HG03139 (cell line): ENCODE measurements at regions not wholly inside any gene's neighbourhood (a gene's known extent, or its start where the extent isn't known, plus 50 kb on each side); places are given as distances from the start of the nearest gene placed in this dataset.
"Not testable (repeated sequence)": the region's sequence is repeated elsewhere in the genome, so short reads cannot be mapped to it uniquely, and the experiment has no call there.

Experiments
- ATAC-seq: cut with Tn5 transposase; IDR thresholded peaks from one replicate; pipeline ENCODE4 v1.9.1; 2021; ENCODE audit not compliant: unreplicated experiment

DNA sequence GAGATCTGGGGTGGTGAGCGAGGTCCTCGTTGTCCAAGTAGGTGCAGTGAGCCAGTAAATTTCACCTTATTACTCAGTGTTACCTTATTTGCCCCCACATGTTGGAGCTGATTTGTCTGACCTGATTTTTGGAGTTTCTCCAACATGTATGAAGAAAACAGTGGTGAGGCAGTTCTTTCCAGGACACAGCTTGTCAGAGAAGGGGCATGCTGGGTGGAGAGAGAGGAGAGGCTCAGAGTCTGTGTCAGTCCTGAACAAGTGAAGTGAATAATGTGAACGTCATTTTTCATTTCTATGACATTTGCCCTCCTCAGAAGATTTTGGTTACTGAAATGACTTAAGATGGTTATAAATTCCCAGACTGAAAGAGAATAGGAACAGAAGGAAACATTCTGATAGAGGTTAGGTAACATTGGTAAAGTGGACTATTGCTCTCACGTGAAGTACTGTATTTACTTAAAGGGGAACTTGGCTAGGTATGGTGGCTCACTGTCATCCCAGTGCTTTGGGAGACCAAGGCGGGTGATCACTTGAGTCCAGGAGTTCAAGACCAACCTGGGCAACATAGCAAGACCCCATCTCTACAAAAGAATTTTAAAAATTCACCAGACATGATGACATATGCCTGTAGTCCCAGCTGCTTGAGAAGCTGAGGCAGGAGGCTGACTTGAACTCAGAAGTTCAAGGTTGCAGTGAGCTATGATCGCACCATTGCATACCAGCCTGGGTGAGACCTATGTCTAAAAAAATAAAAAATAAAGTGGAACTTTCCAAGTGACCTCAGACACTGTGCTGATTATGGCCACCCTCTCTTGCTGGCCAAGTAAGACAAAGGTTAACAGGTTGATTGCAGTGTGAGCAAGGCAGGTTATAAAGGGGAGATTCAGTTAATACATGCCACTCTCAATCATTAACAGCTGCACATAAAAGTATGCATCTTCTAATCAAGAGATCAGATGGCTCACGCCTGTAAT lies 184.3 kb downstream of the EDN1 start:
- no peak for ATAC-seq

DNA sequence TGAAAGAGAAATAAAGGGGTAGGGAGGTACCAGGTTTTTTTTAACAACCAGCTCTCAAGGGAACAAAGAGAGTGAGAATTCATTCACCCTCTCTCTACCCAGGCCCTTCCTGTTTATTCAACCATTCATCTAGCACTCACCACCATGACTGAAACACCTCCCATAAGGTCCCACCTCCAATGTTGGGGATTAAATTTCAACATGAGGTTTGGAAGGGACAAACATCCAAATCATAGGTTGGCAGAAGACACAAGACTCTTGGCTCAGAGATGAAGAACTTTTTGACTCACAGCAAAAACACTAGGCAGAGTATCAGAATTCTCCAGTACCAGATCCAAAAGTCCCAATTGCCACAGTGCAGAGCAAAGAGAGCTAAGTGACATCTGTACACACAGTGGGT lies 186.3 kb downstream of the EDN1 start:
- no peak for ATAC-seq

DNA sequence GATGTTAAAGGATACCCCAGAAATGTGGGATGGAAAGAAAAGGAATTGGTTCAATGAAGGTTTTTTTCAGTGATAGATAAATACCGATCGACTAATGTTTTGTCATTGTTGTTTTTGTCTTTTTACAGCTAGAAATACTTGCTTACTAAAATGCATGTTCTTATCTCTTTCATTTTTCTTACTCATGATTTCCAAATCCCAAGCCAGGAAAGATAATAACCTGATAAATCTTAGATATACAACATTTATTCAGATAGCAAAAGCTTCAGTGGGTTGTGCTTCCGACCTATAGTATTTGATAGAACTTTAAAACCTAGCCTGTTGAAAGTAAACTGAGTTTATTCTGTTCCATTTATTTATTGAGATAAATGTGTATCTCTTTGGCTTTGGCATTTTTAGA lies 187.5 kb downstream of the EDN1 start:
- no peak for ATAC-seq

DNA sequence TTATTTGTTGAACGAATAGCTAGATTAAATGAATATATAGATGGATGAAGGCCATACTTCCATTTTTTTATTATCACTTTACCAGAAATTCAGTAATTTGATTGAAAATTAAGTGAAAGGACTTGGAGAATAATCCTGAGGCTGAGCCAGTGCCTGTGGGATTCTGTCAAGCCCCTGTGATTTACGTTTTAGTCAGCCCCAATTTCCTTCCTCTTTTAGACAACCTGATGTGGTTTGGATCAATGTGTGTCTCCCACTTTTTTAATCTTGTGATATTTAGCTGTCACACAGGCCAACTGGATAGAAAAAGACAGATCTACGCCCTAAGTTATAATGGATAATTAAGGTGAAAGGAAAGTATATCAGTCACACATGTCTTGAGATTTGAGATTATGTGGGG lies 188.8 kb downstream of the EDN1 start:
- ATAC-seq = no peak

DNA sequence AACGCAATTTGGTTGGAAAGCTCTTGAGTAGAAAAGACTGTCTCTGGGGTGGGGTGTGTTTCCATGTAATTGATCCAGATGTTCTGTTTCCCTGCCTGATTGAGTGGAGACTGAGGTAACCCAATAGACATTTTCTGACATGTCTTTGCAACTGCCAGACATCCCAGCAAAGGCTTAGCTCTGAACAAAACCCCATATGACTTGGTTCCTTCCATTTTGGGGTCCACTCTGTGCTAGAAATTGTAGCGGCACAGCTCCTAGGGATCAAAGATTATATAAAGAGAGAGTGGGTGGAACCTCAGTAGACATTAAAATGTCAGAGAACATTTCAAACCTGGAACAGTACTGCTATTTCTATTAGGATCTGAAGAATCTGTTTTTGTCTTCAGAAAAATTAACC lies 189.3 kb downstream of the EDN1 start:
- no peak for ATAC-seq

DNA sequence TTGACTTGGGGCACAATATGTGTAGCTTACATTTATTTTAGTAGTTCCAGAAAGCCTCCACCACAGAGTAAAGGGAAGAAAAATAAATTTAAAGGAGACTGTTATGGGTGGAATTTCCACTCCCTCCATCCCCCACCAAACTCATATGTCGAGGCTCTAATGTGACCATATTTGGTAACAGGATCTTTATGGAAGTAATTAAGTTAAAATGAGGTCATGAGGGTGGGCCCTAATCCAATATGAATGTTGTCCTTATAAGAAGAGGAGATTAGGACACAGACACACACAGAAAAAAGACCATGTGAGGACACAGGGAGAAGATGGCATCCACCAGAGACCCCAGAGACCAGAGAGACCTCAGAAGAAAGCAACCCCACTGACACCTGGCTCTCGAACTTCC lies 189.7 kb downstream of the EDN1 start:
- no peak for ATAC-seq

DNA sequence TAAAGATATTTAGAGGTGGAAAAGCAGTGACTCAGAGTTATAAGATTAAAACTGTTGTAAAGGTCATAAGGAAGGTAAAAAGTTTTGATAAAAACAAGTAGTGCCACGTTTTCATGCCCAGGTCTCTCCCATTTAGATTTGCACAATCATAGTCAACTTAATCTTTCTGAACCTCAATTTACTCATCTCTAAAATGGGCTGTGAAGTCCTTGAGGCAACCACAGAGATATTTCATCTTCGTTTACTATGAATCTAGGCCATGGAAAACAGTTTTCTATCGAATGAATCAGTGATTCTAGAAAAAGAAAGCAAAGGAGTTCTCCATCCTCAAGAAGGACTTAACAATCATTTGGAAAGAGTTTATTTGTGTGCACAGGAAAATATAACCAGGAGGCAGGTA lies 190.2 kb downstream of the EDN1 start:
- ATAC-seq = no peak

DNA sequence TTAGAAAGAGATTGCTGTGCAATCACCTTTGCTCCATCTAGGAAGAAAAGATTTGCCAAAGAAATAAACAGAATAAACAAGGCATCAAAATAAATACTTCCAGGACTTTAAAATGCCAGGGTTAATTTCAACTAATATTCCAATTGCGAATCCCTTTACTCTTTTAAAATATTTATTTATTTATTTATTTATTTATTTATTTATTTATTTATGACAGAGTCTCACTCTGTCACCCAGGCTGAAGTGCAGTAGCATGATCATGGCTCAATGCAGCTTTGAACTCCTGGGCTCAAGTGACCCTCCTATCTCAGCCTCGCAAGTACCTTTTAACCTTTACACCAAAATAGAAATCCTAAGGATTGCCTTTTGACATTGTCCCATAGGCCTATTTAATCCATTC lies 191.1 kb downstream of the EDN1 start:
- no peak for ATAC-seq

DNA sequence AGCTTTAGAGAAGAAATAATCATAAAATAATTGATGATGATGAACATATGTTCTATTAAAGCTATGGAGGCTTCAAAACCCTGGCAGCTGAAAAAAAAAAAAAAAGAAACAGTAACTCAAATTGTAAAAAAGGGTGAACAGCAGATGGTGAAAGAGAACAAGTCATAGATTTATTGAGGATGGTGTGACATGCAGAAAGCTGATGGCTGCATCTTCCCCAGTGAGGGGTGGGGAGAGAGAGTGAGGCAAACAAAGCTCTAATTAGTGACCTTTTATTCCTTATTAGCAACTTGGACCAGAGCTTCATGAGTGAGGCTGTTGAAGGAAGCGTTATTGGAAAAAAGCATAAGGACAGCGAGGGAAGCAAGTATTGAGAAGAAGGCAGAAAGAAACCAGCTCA lies 191.7 kb downstream of the EDN1 start:
- no peak for ATAC-seq

DNA sequence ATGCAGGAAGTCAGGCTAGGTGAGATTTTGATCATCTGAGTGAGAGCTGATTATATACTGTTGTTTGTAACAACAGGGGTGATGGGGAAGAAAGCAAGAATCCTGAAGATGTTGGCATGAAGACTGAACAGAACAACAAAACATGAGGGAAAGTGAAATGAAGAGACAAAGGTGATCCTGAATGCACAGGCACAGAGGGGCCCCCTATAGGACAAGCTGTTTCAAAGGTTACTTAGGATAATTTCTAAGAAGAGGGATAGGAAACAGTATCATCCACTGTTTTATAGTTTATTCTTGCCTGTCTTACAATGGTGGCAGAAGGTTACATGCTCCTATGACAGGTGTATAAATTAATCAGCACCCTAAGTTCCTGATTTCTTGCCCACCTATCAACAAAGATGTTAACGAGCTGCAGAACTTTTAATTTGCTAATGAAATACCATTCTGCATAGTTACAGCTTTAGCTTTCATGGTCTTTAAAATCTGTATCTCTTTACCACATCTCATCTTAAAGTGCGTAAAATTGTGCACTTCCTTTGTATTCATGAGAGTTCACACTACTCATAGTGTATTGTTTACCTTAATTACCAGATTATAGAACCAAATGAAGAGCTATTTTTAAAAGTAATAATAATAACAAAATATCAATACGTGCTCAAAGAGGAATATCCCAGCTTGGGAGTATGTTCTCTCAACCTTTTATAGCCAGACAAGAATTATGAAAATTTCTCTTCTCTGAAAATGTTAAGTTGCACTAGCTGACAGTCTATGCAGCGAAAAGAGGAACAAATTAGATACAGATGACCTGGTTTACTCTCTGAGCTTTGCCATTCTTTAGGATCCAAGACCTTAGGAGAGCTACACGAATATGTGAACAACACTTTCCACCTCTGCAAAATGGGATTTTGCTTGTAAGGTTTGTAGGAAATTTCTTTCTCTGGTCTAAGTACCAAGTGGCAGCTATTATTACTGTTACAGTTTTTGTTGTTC lies 192.5 kb downstream of the EDN1 start:
- no peak for ATAC-seq

DNA sequence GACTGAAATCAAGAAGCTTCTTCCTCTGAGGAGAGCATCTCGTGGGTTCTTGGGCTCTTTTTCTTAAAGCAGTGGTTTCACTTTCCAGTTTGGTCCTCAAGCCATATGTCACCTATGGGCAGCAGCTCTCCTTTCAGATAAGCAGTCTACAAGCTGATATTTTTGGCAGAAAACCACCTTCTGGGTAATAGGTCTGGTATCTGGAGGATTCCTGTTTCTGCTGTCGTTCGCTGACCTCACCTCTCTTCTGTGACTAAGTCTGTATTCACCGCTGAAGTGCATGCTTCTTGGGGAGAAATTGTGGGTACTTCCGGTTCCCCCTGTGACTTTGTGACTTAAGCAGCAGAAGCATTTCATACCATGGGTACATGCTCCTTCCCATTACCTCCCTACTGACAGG lies 193.6 kb downstream of the EDN1 start:
- ATAC-seq = peak; percentile 63

DNA sequence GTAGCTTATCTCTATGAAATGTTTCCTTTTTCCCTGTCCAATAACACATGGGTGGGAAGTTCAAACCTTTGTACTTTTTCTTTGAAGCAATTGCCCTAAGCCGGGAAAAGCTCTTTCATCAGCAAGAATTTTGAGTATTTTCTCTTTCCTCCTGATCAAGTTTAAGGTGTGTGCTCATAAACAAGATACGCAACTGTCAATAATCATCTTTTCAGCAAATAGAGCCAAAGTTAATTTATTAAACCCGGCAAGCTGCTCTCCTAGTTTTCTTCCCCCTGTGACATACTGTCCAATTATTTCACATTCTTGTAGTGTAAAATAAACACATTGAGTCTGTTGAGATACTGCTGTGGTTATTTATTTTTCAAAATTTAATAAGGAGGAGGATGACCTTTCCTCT lies 194.4 kb downstream of the EDN1 start:
- no peak for ATAC-seq

DNA sequence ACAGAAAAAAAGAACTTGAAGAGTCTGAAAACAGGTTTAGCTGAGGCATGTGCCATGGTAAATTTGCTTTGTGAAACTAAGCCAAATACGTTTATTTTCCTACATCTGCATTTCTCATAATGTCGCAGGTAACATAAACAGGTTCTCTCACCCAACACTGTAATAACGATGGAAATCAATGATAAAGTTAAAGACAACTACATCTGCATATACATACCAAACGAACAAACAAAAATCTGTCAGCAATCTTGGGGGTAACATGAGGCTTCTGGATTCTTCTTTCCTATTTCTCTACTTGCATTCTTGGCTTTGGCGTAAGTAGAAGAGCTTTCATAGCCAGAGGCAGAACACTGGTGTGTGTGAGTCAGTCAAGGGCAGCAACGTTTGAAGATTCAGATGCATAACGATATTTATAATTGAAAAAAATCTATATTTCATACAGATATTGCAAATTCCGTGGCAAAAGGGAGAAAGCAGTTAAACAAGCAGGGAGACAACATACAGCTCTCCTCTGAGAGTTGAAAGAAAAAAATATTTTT lies 195.1 kb downstream of the EDN1 start:
- no peak for ATAC-seq

DNA sequence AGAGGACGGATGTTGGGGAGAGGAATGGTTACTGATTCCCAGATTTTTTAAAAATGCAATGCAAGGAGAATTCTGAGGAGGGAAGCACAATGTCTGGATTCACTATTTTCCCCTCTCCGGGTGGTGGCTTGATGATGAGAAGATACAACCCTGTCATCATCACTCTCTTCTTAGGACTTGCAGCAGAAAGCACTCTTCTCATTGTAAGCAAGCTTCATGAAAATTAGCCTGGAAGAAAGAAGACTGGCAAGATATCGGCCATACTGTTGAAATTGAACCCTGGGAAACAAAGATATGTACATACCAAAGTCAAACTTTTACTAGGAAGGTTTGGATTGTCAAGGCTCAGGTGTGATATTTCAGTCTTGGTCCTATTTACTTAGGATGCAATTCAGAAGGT lies 195.7 kb downstream of the EDN1 start:
- no peak for ATAC-seq

DNA sequence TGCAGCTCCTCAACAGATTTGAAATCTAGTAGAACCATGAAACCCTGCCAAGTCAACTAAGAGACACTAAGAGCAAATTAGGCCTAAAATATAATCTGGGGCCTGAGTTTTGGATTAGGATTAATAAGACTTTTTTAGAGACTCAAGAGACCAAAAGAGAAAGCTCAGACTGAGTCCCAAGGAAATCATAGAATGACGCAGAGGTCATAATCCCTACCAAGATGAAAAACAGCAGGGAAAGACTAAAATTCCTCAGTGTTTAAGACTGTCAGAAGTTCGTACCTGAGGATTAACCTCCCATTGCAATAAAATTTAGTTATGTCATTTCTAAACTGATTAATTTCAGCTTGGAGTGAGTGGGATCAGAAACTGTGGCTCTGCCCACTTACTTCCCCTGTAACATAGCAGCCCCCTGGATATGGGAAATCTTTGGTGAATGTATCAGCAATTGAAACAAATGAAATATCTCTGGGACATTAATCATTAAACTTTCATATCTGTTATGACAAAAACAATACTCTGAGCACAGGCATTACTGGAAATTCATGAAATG lies 200.3 kb downstream of the EDN1 start:
- ATAC-seq = no peak

DNA sequence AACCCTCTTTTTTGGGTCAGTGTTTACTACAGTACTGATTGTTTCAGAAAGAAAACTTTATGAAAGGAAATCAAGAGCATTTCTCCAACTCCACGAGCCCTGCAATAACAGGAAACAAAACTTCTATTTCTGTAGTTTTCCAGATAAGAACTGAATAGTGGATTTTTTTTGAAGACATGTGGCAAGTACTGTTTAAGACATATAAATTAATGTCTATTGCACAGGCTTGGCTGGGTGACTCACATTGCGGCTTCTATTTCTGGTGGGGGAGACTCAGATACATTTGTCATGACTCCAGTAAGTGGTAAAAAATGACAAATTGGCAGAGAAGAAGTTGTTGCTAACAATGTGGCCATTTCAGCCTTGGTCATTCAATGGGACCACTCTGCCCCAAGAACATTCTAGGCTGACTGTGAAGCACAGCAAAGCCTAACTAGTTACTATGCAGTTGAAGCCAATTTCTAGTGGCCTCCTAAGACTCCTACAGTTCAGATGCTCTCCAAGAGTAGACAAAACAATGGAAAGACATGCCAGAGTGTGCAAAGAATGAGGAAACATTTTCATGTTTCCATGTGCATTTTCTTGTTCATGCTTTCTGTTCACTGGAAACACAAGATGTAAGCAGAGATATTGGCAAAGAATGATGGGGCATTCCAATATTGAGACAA lies 200.9 kb downstream of the EDN1 start:
- no peak for ATAC-seq

DNA sequence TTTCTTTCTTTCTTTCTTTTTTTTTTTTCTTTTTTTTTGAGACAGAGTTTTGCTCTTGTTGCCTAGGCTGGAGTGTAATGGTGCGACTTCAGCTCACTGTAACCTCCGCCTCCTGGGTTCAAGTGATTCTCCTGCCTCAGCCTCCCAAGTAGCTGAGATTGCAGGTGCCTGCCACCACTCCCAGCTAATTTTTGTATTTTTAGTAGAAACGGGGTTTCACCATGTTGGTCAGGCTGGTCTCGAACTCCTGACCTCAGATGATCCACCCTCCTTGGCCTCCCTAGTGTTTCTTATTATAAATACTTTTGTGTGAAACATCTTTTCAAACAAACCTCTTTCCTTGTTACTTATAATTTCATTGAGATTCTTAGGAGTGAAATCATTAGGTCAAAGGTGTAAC lies 202.8 kb downstream of the EDN1 start:
- not testable (repeated sequence) for ATAC-seq

DNA sequence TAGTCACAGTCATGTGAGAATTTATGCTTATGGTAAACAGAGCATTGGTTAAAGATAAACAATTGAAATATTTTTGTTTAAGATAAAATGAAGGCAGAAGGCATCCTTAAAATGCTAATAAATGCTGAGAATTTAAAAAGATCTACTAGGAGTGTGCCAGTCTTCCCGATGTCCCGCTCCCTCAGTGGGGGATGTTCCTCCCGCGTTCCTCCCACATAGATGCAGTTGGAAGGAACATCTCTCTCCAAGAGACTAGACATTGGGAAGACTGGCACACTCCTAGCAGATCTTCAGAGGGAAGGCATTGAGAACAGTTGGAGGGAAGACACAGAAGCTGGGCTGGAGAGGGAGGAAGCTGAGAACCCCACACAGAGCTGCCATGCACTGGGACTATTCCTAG lies 203.3 kb downstream of the EDN1 start:
- ATAC-seq = no peak

DNA sequence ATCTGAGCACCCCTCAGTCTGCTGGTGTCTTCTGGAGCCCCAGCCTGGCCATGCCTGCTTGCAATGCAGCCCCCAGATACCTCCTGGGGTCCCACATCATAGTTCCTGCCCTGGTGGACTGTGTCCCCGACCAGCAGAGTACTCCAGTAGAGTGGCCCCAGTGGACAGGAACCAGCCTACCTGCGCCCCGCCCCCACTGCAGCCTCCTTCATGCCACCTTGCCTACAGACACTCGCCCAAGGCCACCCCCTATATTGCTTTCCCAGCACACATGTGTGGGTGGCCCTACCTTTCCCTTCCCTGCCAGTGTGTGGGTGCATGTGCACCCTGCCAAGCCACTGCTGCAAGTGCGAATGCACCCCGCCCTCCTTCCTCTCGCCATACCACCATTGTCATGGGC lies 204.0 kb downstream of the EDN1 start:
- no peak for ATAC-seq

DNA sequence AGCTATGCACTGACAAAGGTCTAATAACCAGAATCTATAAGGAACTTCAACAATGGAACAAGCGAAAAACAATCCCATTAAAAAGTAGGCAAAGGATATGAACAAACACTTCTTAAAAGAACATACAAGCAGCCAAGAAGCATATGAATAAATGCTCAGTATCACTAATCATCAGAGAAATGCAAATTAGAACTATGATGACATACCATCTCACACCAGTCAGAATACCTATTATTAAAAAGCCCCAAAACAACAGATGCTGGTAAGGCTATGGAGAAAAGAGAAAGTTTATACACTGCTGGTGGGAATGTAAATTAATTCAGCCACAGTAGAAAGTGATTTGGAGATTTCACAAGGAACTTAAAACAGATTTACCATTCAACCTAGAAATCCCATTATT lies 211.8 kb downstream of the EDN1 start:
- ATAC-seq = no peak
